IMR-90 (cell line): ENCODE measurements at regions not wholly inside any gene's neighbourhood (a gene's known extent, or its start where the extent isn't known, plus 50 kb on each side); places are given as distances from the start of the nearest gene placed in this dataset.

ENCODE experiments used
- ATAC-seq: fragments of 200-7000 bp; cut with Tn5 transposase; 2 replicates; pipeline ENCODE4 v1.9.1; 2020; ENCODE audit warnings: low read depth, mild to moderate bottlenecking, moderate library complexity
- BruUV-seq: library from RNA; stranded (reverse); fragments of 400-500 nt; replicated peaks from 2 replicates; lab custom pipeline; 2021; lab: Mats Ljungman, UMichigan
- CTCF ChIA-PET: fragments of 300-600 bp; formaldehyde crosslinking; extraction: SDS; loops from one replicate; lab custom pipeline; 2021; ENCODE audit warnings: antibody characterized with exemption; lab: Yijun Ruan, JAX
- POLR2A ChIA-PET: fragments of 300-600 bp; sonication (Branson Sonifier 250); formaldehyde crosslinking; loops from one replicate; lab custom pipeline; 2022; ENCODE audit warnings: antibody characterized with exemption; ENCODE audit not compliant: unreplicated experiment; lab: Charles Lee
- DNase-seq: peaks from one replicate; pipeline ENCODE4 v3.0.0; 2013
- H2AFZ ChIP-seq: replicated peaks from 2 replicates; pipeline ENCODE3; 2013; ENCODE audit warnings: low read length, mild to moderate bottlenecking; ENCODE audit not compliant: poor library complexity
- H2AK5ac ChIP-seq: 2 replicates; pipeline ENCODE4 v1.6.1; 2013; ENCODE audit warnings: low read depth, low read length, inconsistent platforms
- H2AK9ac ChIP-seq: replicated peaks from 2 replicates; pipeline ENCODE3; 2013; ENCODE audit warnings: mild to moderate bottlenecking, low read depth, low read length, moderate library complexity; ENCODE audit not compliant: poor library complexity
- H2BK120ac ChIP-seq: 2 replicates; pipeline ENCODE4 v1.6.1; 2013; ENCODE audit warnings: low read depth, low read length, inconsistent platforms
- H2BK15ac ChIP-seq: 3 replicates; pipeline ENCODE4 v1.6.1; 2013; ENCODE audit warnings: low read depth, low read length, inconsistent platforms
- H2BK20ac ChIP-seq: 2 replicates; pipeline ENCODE4 v1.6.1; 2013; ENCODE audit warnings: low read depth, mild to moderate bottlenecking, inconsistent platforms, low read length, moderate library complexity
- H2BK5ac ChIP-seq: 2 replicates; pipeline ENCODE4 v1.6.1; 2013; ENCODE audit warnings: mild to moderate bottlenecking, low read depth, low read length, inconsistent platforms; ENCODE audit not compliant: poor library complexity, severe bottlenecking
- H3K14ac ChIP-seq: replicated peaks from 2 replicates; pipeline ENCODE4 v1.6.1; 2013; ENCODE audit warnings: low read depth, low read length, inconsistent platforms
- H3K18ac ChIP-seq: 2 replicates; pipeline ENCODE4 v1.6.1; 2013; ENCODE audit warnings: low read depth, low read length, control low read depth
- H3K23ac ChIP-seq: 2 replicates; pipeline ENCODE4 v1.6.1; 2013; ENCODE audit warnings: low read depth, low read length, inconsistent platforms
- H3K27ac ChIP-seq: 2 replicates; pipeline ENCODE4 v1.5.1; 2013; ENCODE audit warnings: mild to moderate bottlenecking, control low read depth, low read length; ENCODE audit not compliant: insufficient read depth
- H3K27me3 ChIP-seq: 2 replicates; pipeline ENCODE4 v1.6.1; 2013; ENCODE audit warnings: low read length; ENCODE audit not compliant: control insufficient read depth, insufficient read depth
- H3K36me3 ChIP-seq: 2 replicates; pipeline ENCODE4 v1.6.1; 2013; ENCODE audit warnings: low read length, mixed read lengths; ENCODE audit not compliant: control insufficient read depth, insufficient read depth
- H3K4ac ChIP-seq: 2 replicates; pipeline ENCODE4 v1.6.1; 2013; ENCODE audit warnings: low read depth, low read length, inconsistent platforms
- H3K4me1 ChIP-seq: 2 replicates; pipeline ENCODE4 v1.6.1; 2013; ENCODE audit warnings: low read length, mixed read lengths; ENCODE audit not compliant: control insufficient read depth, insufficient read depth
- H3K4me2 ChIP-seq: 2 replicates; pipeline ENCODE4 v1.6.1; 2013; ENCODE audit warnings: low read depth, mild to moderate bottlenecking, control low read depth, low read length, moderate library complexity
- H3K4me3 ChIP-seq: 2 replicates; pipeline ENCODE4 v1.5.1; 2013; ENCODE audit warnings: low read depth, mild to moderate bottlenecking, control low read depth, low read length, moderate library complexity; ENCODE audit not compliant: insufficient read depth
- H3K56ac ChIP-seq: 2 replicates; pipeline ENCODE4 v1.6.1; 2013; ENCODE audit warnings: low read length, inconsistent platforms; ENCODE audit not compliant: insufficient read depth; ENCODE audit errors: extremely low read depth
- H3K79me1 ChIP-seq, 2 experiments: 2 replicates each; pipeline ENCODE4 v1.6.1; 2013; ENCODE audit warnings: low read length in 2 of 2, inconsistent platforms in 1 of 2, low read depth in 1 of 2
- H3K9ac ChIP-seq: 2 replicates; pipeline ENCODE4 v1.6.1; 2013; ENCODE audit warnings: low read depth, low read length, control low read depth
- H3K9me1 ChIP-seq: 2 replicates; pipeline ENCODE4 v1.6.1; 2013; ENCODE audit warnings: low read length, inconsistent platforms; ENCODE audit not compliant: insufficient read depth
- H3K9me3 ChIP-seq: 2 replicates; pipeline ENCODE4 v1.6.1; 2013; ENCODE audit warnings: low read length; ENCODE audit not compliant: control insufficient read depth, insufficient read depth
- H4K20me1 ChIP-seq: 2 replicates; pipeline ENCODE4 v1.6.1; 2013; ENCODE audit warnings: low read length, inconsistent platforms; ENCODE audit not compliant: insufficient read depth
- H4K5ac ChIP-seq: 2 replicates; pipeline ENCODE4 v1.6.1; 2013; ENCODE audit warnings: mild to moderate bottlenecking, low read depth, low read length, control low read depth
- H4K8ac ChIP-seq, 2 experiments: 2 replicates each; pipeline ENCODE4 v1.6.1; 2013; ENCODE audit warnings: low read depth in 2 of 2, low read length in 2 of 2, control low read depth in 1 of 2, inconsistent platforms in 1 of 2
- H4K91ac ChIP-seq: 2 replicates; pipeline ENCODE4 v1.6.1; 2013; ENCODE audit warnings: low read depth, low read length, inconsistent platforms; ENCODE audit not compliant: insufficient read depth
- CEBPB ChIP-seq: IDR thresholded peaks from 2 replicates; pipeline ENCODE4 v1.6.1; 2012; ENCODE audit warnings: low read depth, low read length, improper control_type of control experiment
- FOS ChIP-seq: fragments of 150-350 bp; IDR thresholded peaks from 2 replicates; pipeline ENCODE4 v1.6.1; 2016; ENCODE audit warnings: low read depth, low read length
- MAZ ChIP-seq: IDR thresholded peaks from 2 replicates; pipeline ENCODE4 v1.6.1; 2012; ENCODE audit warnings: low read depth, mild to moderate bottlenecking, low read length, improper control_type of control experiment, moderate library complexity, borderline replicate concordance
- NFE2L2 ChIP-seq: fragments of 150-350 bp; IDR thresholded peaks from 2 replicates; pipeline ENCODE4 v1.6.1; 2016; ENCODE audit warnings: low read depth, mild to moderate bottlenecking, low read length
- RCOR1 ChIP-seq: IDR thresholded peaks from 2 replicates; pipeline ENCODE4 v1.6.1; 2012; ENCODE audit warnings: mild to moderate bottlenecking, low read length, improper control_type of control experiment; ENCODE audit not compliant: insufficient replicate concordance
- SMC3 ChIP-seq: fragments of 150-350 bp; IDR thresholded peaks from 2 replicates; pipeline ENCODE4 v1.6.1; 2016; ENCODE audit warnings: low read depth, mild to moderate bottlenecking, antibody characterized with exemption, low read length, moderate library complexity
- WGBS, 2 experiments: methylation state at CpG; one replicate each; pipeline versions ENCODE4 v1.1.5 to v1.1.7; 2013; ENCODE audit warnings: missing lambda C conversion rate in 2 of 2; ENCODE audit not compliant: insufficient read length in 1 of 2; ENCODE audit errors: extremely low coverage in 2 of 2; 5-methylcytosine and 5-hydroxymethylcytosine counted together
- dilution Hi-C: fragments of 300-500 bp; cut with HindIII; formaldehyde crosslinking; loops from one replicate; pipeline ENCODE4 v1.14.3; 2018; ENCODE audit warnings: low sequenced_read_pairs; ENCODE audit not compliant: unreplicated experiment
- in situ Hi-C: fragments of 300-500 bp; cut with MboI; formaldehyde crosslinking; loops from 3 replicates; pipeline ENCODE4 v1.14.3; 2019; ENCODE audit warnings: low sequenced_read_pairs, inconsistent platforms, mixed read lengths
- intact Hi-C: fragments of 100-400 bp; cut with micrococcal nuclease; formaldehyde crosslinking; loops from 2 replicates; pipeline ENCODE4 v1.10.0; 2022
- TF ChIP-seq, protein P1 (sequence below): fragments of 150-350 bp; IDR thresholded peaks from 2 replicates; pipeline ENCODE4 v1.6.1; 2016; ENCODE audit warnings: low read depth, mild to moderate bottlenecking, low read length, moderate library complexity, borderline replicate concordance

DNA sequence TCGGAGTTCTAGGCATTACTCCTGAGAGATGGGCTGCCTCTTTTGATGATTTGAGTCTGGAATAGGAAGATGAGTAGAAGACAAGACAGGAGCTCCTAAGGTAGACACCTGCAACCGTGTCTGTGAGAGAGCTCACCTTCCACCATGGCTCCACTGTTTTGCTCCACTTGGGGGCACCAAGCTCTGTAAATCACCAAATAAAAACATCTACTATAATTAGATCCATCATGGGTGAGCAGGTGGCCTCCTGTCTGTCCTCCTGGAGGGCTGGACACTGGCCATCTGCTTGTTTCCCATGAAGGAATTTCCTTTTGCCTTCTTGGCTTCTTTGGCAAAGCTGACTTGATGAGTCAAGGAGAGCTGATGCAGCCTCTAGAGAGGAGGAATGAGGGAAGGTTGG, 179.0 kb downstream of the HAPSTR1 start:
- ATAC-seq, result no peak
- in situ Hi-C loops (no loop called here), dilution Hi-C loops (no loop called here)

More for the DNA sequence above, 179.0 kb downstream of the HAPSTR1 start:
- no peak for DNase-seq
- Histone ChIP-seq H3K4me3 (no peak overlapping the region), H2BK15ac (no peak overlapping the region), H3K18ac (no peak overlapping the region), H2AK9ac (no peak overlapping the region), H4K5ac (no peak overlapping the region), H3K9me1 (no peaks in the 10 kb centered on the region), H2BK20ac (no peak overlapping the region), H3K9me3 (no peaks in the 10 kb centered on the region), H4K8ac (no peak overlapping the region), H2AFZ (no peak overlapping the region), H3K79me1 (no peaks in the 10 kb centered on the region), H3K56ac (no peak overlapping the region), H3K4me1 (no peaks in the 10 kb centered on the region), H3K4me2 (no peak overlapping the region), H2BK5ac (no peak overlapping the region), H4K20me1 (no peaks in the 10 kb centered on the region), H3K9ac (no peak overlapping the region), H4K91ac (no peak overlapping the region), H3K14ac (no peak overlapping the region), H3K27ac (no peak overlapping the region), H3K4ac (no peak overlapping the region), H3K27me3 (no peaks in the 10 kb centered on the region), H2AK5ac (no peak overlapping the region), H3K23ac (no peak overlapping the region), H3K36me3 (no peaks in the 10 kb centered on the region), H2BK120ac (no peak overlapping the region)
- POLR2A ChIA-PET, result no interaction called here
- intact Hi-C loops, result no loop called here
- CTCF ChIA-PET, result no interaction called here
- no CpG with 5 or more reads among the region's 2 CpGs for WGBS, 2 experiments
- BruUV-seq, result no TSS peak
- TF ChIP-seq MAZ (no peak), FOS (no peak), NFE2L2 (no peak), SMC3 (no peak), RCOR1 (no peak), CEBPB (no peak)
- TF ChIP-seq, protein P1, sequence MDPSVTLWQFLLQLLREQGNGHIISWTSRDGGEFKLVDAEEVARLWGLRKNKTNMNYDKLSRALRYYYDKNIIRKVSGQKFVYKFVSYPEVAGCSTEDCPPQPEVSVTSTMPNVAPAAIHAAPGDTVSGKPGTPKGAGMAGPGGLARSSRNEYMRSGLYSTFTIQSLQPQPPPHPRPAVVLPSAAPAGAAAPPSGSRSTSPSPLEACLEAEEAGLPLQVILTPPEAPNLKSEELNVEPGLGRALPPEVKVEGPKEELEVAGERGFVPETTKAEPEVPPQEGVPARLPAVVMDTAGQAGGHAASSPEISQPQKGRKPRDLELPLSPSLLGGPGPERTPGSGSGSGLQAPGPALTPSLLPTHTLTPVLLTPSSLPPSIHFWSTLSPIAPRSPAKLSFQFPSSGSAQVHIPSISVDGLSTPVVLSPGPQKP, result no peak
